GM18499 (cell line): ENCODE measurements at regions not wholly inside any gene's neighbourhood (a gene's known extent, or its start where the extent isn't known, plus 50 kb on each side); places are given as distances from the start of the nearest gene placed in this dataset.
A peak's percentile ranks its signal among the peaks of the same experiment; 100 is the strongest.

ENCODE experiments used
- ATAC-seq: cut with Tn5 transposase; IDR thresholded peaks from one replicate; pipeline ENCODE4 v1.9.1; 2021; ENCODE audit warnings: moderate number of reproducible peaks; ENCODE audit not compliant: insufficient read depth, unreplicated experiment

DNA sequence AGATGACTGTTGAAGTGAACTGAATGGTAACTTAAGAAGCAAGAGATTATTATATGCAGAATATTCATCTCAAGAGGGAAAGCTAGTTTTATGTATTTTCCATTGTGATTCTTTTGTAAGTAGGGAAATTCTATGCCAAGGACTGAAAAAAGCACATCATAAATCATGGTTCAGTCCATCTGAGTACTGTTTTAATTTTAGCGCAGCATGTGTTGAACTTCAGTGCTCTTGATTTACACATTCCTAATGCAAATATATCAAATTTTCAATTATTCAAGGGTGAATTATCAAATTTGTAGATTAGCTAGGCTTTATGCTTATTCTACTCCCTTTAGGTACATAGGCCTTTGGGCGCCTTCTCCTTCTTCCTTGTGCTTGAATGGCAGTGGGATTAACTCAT lies 50.3 kb upstream of the TCF12 start:
- ATAC-seq, result no peak

DNA sequence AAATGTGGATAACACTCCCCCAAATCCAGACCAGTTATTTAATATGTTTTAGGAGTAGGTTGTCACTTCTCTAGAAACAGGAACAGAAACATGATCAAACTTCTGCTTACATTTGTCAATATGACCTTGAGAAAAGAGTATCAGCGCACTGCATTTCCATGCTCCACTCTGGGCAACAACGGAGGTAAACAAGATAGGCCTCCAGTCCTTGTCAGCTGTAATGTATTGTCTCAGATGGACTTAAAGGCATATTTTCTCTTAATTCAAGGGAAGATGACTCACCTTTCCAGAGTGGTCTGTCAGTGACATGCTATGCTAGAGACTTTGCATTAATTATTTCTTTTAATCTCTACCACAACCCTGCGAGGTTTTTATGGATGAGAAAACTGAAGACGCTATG lies 51.6 kb upstream of the TCF12 start:
- no peak for ATAC-seq

DNA sequence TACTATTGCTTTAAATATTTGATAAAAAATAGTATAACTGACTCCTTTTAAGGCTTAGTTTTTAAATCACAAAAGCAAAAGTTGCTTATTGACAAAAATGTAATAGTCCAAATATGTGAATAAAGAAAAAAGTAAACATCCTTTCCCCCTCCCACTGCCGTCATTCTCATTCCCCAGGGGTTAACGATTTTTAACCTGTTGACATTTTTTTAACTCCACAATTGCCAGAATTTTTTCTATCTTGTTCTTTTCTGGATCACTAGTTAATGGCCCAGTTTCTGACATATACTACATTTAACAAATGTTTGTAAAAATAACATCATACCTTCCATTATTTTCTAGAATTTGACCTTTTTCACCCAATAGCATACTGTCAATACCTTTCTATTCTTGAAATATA lies 60.6 kb upstream of the TCF12 start:
- no peak for ATAC-seq

DNA sequence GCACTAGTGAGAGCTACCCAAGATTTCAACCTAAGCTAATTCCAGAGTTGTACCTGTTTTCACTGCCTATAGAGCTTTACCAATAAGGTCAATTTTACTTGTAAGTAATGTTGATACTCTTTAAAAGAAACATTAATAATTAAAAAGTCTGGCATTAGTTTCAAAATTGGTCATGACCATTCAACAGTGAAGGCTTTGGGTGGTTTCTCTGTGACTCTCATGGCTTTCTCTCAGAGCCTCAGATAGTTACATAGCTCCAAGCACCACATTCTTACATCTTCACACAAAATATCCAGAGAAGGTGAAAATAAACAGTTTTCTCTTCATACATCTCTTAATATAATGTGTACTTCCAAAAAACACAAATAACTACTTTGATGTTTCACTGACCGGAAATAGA lies 61.5 kb upstream of the TCF12 start:
- ATAC-seq, result no peak

DNA sequence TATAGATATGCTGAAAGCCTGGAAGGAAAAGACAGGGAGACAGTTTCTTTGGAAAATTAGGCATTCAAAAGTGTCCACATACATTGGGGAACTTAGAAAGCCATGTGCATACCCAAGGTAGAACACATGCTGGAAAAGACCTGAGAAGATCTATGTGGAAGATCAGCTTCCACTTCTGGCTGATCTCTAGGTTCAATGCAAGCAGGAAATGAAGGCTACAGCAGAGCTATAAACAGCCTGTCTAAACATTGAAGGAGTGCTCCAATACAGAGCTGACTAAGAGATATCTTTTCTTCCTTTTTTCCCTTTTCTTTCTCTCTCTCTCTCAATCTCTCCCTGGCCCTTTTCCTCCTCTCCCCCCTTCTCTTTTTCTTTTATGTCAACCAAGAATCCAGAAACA lies 73.6 kb upstream of the TCF12 start:
- no peak for ATAC-seq

DNA sequence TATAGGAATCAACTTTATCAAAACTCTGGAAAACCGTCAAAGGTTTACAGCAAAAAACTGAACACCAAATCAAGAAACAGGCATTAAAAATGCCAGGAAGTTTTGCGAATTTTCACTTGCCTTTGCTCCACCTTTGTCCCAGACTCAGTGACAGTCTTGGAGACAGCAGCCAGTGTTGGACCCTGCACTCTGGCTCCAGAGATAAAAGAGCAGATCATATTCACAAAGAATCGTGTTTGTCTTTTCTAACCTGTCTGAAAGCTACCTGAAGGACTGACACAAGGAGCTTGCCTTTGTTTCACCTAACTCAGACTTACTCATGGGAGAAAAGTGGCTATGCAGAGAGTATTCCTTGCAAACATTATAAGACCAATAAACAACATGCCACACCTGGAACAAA lies 74.0 kb upstream of the TCF12 start:
- ATAC-seq, result no peak

DNA sequence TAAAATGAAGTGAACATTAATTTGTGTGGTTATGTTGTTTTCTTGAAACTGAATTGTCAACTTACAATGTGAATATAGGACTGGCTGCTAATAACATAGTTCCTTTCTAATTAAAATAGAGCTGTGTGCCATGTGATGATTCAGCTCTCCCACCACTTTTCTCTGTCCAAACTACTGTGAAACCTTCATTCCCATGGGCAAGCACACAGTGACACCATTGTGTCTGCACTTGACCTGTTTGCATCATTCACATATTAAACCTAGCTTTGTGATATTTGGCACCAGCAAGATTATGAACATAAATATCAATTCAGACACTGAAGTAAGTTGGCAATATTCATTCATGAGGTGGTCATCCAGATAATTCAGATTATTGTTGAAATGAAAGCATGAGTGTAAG lies 78.8 kb upstream of the TCF12 start:
- ATAC-seq, result no peak

DNA sequence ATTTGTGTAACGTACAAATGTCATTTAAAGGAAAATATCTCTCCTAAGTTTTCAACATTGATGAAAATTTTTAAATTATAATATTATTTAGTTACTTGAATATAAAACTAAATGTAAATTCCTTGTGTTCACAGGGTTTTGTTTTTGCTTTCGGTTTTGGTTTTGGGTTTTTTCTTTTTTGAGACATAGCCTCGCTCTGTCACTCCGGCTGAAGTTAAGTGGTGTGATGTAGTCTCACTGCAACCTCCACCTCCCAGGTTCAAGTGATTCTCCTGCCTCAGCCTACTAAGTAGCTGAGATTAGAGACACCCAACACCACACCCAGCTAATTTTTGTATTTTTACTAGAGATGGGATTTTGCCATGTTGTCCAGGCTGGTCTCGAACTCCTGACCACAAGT lies 79.3 kb upstream of the TCF12 start:
- ATAC-seq, result no peak

DNA sequence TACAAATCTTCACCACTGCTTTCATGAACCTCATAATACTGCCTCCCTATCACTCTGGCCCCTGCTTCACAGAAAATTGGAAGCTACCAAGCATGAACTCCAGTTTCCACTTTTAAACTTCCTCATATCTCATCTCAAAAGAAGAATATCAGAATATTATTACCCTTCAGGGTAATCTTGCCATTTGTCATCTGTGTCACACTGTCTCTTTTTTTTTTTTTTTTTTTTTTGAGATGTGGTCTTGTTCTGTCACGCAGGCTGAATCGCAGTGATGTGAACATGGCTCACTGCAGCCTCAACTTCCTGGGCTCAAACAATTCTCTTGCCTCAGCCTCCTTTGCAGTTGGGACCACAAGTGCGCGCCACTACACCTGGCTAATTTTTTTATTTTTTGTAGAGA lies 80.4 kb upstream of the TCF12 start:
- ATAC-seq, result no peak

DNA sequence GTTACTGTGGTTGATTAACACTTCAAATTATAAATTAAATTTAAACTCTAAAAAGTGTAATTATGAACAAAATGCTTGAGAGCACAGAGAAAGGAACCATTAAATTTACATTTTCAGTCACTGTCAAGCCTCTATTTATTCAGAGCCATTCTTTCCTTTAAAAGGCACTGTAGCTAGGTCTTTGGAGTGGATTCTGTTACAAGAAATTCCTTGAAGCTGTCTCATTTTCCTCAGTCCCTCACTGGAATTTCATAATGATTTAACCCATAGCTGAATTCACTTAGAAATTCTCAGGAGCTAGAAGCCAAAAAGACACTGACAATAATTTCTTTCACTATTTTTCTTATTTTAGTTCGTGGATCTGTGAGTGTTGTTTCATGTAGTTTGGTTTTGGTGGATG lies 81.2 kb upstream of the TCF12 start:
- ATAC-seq, result no peak

DNA sequence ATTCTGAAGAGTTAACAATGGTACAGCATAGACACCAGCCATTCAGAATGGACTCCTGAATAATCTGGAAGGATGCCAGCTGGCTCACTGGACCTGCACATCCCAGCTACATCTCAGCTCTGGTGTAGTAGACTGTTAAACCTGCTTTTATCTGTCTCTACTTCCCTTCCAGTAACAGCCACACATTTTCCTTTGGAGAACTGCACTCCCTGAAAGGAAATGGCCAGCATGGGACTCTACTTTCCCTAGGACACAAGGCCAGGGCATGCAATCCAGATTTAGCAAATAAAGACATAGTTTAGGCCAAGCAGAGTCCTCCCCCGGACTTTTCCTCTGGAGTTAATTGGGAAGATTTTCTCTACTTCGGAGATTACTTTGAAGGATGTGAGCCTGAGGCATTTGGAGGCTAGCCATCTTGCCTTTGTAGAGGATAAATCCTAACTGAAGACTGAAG lies 82.7 kb upstream of the TCF12 start:
- ATAC-seq, result no peak

DNA sequence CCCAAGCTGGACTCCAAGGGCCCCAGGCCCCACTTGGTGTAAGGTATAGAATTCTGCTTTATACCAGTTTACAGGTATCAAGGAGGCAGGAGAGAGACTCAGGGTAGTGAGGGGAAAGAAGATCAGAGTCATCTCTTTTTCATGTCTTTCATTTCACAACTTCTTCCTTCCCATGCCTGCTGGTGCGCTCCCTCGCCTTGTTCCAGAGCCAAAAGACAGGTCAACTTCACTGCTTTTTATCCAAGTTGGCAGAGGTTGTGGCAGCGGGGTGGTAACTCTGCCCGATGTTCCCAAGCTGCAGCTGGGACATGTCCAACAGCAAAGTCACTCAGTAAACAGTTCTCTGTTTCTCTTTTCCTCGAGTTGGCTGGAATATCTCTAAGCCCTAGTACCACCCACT lies 86.3 kb upstream of the TCF12 start:
- ATAC-seq, result no peak

DNA sequence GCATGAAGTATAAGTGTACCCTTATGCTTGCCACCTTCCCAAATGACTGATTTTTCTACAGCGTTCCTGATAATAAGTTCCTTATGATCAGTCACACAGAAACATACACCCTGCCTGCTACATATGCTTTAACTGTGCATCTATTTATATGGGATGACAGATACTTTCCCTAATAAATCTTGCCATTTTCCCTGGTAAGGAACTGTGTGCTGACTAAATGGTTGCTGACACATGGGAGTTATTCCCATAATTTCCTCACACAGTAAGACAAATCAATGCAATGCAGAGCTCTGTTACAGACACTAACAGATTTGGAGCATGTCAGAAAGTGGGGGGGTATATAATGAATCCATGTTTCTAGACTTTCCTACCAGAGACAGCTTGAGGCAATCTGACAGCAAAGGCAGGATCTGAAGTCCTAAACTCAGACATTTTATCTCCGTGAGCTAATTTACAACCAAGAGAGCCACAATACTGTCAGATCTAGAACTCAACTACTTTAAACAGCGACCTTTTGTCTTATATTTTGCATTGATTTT lies 86.9 kb upstream of the TCF12 start:
- ATAC-seq, result no peak

DNA sequence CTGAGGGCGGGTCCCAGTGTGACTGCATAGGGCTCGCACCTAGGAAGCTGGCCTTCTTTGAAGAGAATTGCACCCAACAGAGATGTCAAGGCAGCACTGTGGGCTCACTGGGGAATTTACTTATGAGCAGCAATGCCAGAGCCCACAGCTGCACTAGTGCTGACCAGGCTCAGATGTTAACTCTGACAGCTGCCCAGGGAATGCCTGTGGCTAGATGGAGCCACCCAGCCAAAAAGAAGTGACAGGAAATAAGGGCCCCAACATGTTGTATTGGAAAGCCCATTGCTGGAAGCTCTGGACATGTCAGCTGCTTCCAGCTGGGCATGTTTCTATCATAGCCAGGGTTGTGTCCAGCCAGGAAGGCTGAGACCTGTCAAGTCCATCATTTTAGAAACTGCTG lies 90.9 kb upstream of the ZNF280D start:
- no peak for ATAC-seq

DNA sequence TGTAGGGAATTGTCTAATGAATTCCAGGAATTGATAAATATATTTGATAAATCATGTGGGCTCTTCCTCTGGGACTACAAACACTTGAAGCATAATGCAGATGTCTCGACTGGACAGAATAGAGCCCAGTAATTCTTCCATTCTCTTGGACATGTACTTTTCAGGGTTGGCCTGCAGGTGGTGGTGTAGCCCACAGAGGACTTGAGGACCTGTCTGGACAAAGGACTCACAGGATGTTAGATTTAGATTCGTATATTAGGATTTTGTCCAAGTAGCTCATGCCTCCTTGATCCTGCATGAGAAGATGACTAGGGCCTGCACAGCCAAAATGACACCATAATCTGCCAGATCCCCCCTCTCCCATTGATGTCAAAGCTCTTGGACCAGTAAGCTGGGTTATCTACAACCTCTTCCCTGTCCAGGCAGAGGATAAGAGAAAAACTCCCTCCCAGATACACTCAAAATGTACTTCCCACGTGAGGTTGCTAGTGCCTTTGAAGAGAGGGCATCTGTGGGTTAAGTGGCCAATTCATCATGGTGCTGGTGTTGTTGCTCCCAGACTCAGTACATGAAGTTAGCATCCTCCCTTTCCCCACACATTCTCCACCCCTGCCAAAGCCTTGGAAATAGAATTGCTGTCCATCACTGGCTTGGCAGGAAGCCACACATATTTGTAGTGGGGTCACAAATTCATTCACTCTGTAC lies 88.6 kb upstream of the ZNF280D start:
- ATAC-seq, result peak; percentile 66

DNA sequence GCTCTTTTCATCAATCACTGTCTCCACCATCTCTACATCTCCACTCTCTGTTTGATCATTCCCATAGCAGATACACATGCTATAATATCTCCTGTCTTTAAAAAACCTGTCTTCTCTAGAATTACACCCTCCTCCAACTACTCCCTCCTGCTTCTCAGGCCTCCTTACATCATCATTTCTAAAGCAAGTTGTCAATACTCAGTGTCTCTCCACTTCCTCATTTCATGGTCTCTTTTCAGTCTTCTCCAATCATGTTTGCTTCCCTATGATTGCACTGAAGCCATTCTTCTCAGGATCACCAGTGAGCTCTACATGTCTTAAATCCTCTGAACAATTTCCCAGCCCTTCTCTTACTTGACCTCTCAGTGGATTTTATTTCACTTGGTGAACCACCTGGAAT lies 87.0 kb upstream of the ZNF280D start:
- ATAC-seq, result no peak

DNA sequence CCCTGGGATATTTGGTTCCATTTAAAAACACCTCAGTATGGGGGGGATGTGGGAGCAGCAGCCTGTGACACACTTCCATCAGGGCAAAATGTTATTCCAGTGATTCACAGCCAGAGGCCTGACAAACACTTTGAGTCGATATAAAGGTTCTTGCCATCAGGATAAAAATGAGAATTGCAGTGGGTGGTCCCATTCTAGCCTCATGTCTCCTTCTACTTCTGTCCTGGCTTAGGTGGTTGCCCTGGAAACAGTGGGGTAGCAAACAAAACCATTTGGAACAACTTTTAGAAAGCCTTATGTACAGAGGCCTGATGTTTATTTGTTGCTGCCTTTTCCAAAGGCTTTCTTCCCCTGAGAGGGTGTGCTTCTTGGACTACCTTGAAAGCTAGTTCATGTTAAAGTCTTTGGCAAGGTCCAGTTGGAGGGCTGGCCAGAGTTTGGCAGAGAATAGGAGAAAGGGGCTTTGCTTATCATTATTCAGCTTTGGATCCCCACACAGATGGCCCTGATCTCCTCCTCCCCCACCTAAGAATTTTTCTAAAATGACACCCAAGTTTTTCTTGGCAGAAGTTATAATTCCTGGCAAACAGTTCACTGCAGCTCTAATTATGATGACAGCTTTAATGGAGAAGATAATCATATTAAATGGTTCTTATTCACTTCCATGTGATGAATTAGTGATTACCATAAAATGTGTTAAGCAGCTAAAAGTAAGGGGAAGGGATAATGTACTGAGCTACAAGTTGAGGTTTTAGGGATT lies 84.2 kb upstream of the ZNF280D start:
- ATAC-seq, result no peak

DNA sequence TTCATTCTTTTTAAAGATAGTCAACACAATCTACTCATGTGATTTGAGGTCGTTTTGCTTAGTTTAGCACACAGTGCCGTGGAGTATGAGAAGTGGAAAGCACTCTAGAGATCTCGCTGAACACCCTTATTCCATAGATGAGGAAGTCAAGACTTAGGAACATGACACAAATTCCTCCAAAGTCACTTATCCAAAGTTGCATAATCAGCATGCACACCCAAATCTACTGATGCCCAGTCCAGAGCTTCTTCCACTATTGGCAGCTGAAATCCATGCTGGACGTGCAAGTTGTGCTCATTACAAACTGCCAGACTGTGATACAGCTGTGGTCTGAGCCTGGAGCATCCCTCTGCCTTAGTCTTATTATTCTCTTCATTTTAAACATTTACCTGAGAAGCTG lies 83.5 kb upstream of the ZNF280D start:
- ATAC-seq, result no peak

DNA sequence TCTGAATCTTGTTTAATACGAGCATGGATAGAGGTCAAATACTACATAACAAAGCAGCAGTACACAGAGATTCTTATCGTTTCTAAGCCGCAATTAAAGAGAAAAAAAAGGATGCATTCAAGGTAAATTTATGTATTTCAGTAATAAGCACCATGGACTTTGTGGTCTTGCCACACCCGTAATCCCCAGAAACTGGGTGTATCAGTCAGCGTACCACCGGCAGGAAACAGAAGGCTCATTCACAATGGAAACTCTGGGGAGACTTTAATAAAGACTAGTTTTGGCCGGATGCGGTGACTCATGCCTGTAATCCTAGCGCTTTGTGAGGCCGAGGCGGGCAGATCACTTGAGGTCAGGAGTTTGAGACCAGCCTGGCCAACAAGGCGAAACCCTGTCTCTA lies 81.9 kb upstream of the ZNF280D start:
- ATAC-seq, result no peak

DNA sequence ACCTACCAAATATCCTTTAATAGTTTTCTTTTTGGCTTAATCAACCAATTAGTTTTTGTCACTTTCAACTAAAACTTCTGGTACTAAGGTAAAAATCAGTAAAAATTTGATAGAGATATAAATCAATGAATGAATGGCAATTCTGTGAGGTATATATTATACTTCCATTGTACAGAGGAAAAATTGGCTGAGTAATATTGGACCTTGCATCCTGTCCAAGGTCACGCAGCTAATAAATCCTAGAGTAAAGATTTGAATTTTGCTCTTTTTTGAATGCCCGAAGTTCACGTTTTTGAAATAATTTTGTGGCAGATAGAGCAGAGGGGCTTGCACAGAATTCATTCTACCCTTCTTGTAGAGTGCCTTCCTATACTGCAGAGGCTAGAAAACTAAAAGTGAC lies 81.1 kb upstream of the ZNF280D start:
- ATAC-seq, result no peak

DNA sequence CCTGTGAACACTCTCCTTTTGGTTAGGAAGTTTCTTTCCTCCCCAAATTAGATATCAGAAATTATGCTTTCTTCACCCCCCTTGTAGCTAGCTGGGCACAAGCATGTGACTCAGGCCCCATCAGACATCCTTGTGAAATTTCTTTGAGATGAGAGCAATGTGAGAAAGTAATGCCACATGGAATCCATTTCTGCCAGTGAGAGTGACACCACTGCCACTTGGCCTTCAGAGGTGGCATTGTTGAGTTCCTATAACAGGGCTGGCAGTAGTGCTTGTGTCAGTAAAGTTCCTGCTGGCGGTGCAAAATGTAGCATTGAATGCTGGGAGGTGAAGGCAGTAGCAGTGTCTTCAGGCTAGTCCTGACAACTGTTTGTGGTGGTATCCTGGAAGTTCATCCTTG lies 80.7 kb upstream of the ZNF280D start:
- ATAC-seq, result no peak

DNA sequence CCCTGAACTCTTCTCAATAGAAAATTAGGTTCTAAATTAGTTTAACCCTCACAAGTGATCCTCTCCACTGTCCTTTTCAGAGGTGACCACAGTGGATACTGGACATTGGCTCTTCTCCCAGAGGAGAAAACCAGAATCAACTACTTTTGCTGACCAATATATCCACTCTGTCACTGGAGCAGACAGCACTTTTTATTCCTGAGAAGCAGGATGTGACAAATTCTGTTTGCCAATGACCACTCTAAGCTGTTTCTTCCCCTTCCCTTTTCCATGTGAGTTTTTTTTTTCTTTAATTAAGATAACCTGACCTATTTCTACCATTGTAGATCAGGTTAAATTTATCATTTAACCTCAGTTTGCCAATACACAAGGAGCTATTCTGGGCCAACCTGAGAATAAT lies 79.7 kb upstream of the ZNF280D start:
- no peak for ATAC-seq
